Ovary (tissue), 7 donors: ENCODE measurements at regions not wholly inside any gene's neighbourhood (a gene's known extent, or its start where the extent isn't known, plus 50 kb on each side); places are given as distances from the start of the nearest gene placed in this dataset.

Source experiments
- DNase-seq, 5 donors: peaks; one replicate each; pipeline ENCODE4 v3.0.0-alpha.2; 2019 to 2020
- H3K27ac ChIP-seq, 2 donors: fragments of 200-600 bp; one replicate each; pipeline versions ENCODE4 v1.5.1 to v1.8.0; 2019 to 2022
- H3K27me3 ChIP-seq: fragments of 200-600 bp; one replicate; pipeline ENCODE4 v1.8.0; 2022
- H3K36me3 ChIP-seq: fragments of 200-600 bp; sonication (generic); one replicate; pipeline ENCODE4 v1.5.1; 2019
- H3K4me1 ChIP-seq: one replicate; pipeline ENCODE4 v1.8.1; 2013; ENCODE audit warnings: mild to moderate bottlenecking, moderate library complexity; ENCODE audit not compliant: insufficient read depth
- H3K4me3 ChIP-seq: fragments of 200-600 bp; sonication (generic); one replicate; pipeline ENCODE4 v1.5.1; 2017
- H3K9me3 ChIP-seq, 2 donors: fragments of 200-600 bp in 1 of 2; sonication (generic) in 1 of 2; one replicate each; pipeline versions ENCODE4 v1.5.1 to v1.8.1; 2013 to 2019; ENCODE audit warnings: mild to moderate bottlenecking in 1 of 2, moderate library complexity in 1 of 2
- EP300 ChIP-seq: sonication (generic); formaldehyde crosslinking; IDR thresholded peaks from one replicate; pipeline ENCODE4 v1.6.1; 2017; ENCODE audit warnings: antibody characterized with exemption
- POLR2A ChIP-seq: fragments of 450-650 bp; IDR thresholded peaks from one replicate; pipeline ENCODE4 v1.6.1; 2017; ENCODE audit warnings: antibody characterized with exemption, mild to moderate bottlenecking, moderate library complexity
- WGBS, 3 donors: extraction: QIAGEN DNeasy Blood & Tissue Kit in 1 of 3; methylation state at CpG; one replicate each; pipeline versions ENCODE4 v1.1.5 to v1.1.7; 2013 to 2017; 5-methylcytosine and 5-hydroxymethylcytosine counted together
- intact Hi-C, 4 donors: fragments of 100-400 bp; cut with DNase I; formaldehyde crosslinking; loops; one replicate each; pipeline versions ENCODE4 v1.11.0 to v1.15.1; 2022 to 2023
- TF ChIP-seq, protein P1 (sequence below), 3 donors: fragments of 450-650 bp in 2 of 3; fragments of 200-600 bp in 1 of 3; IDR thresholded peaks; one replicate each; pipeline versions ENCODE4 v1.5.1 to v1.8.0; 2016 to 2022; ENCODE audit warnings: antibody characterized with exemption in 3 of 3, mild to moderate bottlenecking in 1 of 3
- donor health status: DM: no; HTN: no; CAD: no; lungs with moderate emphysema.
- donor health status: DM: no; HTN: no; CAD: no.
- donor health status: Bipolar disorder and iron deficiency.
- donor health status: DM: no; HTN: no; CAD: no.
- donor health status: DM: yes; HTN: yes; CAD: no.

DNA sequence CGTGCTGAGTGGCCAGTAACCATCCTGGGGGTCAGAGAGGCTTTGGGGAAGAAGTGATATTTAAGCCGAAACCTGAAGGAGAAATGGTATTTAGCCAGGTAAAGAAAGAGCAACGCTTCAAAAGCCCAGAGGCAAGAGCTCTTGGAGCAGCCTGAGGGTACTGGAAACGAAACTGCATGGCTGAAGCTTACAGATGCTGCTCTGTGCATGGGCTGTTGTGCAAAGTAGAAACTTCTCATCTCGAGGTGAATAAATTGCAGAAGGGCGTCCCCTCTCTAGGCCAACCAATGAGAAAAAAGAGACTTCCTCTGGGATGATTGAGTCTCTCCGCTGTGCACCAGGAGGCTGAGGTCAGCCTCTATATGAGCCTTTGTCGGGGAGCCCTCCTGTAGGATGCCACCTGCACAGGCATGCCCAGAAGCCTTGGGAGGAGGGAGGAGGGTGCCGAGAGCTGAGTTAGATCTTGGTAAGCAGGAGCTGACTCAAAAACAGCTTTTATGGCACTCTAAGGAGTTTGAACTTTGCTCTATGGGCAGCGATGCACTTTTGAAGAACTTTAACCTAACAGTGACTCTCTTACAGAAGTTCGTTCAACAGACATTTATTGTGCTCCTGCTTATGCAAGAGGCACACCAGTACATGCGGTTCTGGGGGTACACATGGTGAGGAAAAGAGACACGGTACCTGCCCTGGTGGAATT lies 61.6 kb upstream of the EDN1 start:
- no peaks in the 10 kb centered on the region for H3K4me1 ChIP-seq
- intact Hi-C loops = no loop called here
- no peaks in the 10 kb centered on the region for H3K27me3 ChIP-seq
- H3K36me3 ChIP-seq = no peaks in the 10 kb centered on the region
- DNase-seq = no peak
- no peak overlapping the region for H3K27ac ChIP-seq
- TF ChIP-seq EP300 = no peak
- TF ChIP-seq POLR2A = no peak
- TF ChIP-seq, protein P1, sequence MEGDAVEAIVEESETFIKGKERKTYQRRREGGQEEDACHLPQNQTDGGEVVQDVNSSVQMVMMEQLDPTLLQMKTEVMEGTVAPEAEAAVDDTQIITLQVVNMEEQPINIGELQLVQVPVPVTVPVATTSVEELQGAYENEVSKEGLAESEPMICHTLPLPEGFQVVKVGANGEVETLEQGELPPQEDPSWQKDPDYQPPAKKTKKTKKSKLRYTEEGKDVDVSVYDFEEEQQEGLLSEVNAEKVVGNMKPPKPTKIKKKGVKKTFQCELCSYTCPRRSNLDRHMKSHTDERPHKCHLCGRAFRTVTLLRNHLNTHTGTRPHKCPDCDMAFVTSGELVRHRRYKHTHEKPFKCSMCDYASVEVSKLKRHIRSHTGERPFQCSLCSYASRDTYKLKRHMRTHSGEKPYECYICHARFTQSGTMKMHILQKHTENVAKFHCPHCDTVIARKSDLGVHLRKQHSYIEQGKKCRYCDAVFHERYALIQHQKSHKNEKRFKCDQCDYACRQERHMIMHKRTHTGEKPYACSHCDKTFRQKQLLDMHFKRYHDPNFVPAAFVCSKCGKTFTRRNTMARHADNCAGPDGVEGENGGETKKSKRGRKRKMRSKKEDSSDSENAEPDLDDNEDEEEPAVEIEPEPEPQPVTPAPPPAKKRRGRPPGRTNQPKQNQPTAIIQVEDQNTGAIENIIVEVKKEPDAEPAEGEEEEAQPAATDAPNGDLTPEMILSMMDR (IDR thresholded peaks at IDR 0.05) = no peak
- no peak overlapping the region for H3K4me3 ChIP-seq
- 78 to 83% (median 82%) methylated on average over 13 of the region's 13 CpGs for WGBS, 3 donors
- no peaks in the 10 kb centered on the region for H3K9me3 ChIP-seq

DNA sequence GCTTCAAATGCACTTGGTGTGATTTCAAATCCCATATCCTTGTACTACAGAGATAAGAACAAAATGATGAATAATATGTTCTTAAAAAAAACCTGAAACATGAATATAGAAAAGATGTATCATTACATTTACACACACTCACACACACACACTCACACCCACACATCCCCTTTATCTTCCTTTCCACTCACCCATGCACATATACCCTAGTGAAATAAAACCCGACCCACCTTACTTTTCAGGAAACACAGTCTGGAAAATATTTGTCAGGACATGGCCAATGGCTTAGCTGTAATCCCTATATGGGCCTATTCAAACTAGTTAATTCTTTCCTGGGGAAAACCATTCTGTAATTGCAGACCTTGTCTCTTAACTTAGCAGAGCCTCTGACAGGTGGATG lies 60.8 kb upstream of the EDN1 start:
- Histone ChIP-seq H3K36me3 (no peaks in the 10 kb centered on the region), H3K27me3 (no peaks in the 10 kb centered on the region), H3K9me3 (no peaks in the 10 kb centered on the region), H3K4me3 (no peak overlapping the region), H3K27ac (no peak overlapping the region), H3K4me1 (no peaks in the 10 kb centered on the region)
- TF ChIP-seq, protein P1 (IDR thresholded peaks at IDR 0.05) = no peak
- DNase-seq = no peak
- WGBS, 3 donors = 86 to 89% (median 86%) methylated on average over 1 of the region's 1 CpG
- intact Hi-C loops = no loop called here

DNA sequence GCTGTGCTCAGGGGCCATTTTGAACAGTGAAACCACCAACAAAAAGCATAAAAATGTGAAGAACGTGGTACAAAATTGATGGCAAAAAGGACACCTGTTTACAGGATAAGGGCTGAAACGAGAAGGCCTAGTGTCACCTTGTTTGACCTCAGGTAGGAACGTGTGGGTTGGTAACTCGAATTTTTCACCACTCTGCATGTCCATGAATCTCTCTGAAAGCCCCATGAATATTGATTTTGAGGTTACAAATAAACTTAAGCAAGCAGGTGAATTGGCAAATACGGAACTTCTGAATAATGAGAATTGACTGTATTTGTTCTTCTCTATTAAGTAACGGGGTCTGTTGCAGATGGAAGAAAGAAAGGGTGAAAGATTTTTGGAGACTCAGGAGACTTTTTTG lies 59.6 kb upstream of the EDN1 start:
- H3K27me3 ChIP-seq = no peaks in the 10 kb centered on the region
- 87 to 89% (median 87%) methylated on average over 6 of the region's 6 CpGs for WGBS, 3 donors
- H3K27ac ChIP-seq = no peak overlapping the region
- no peak overlapping the region for H3K4me3 ChIP-seq
- H3K36me3 ChIP-seq = no peaks in the 10 kb centered on the region
- no peaks in the 10 kb centered on the region for H3K4me1 ChIP-seq
- TF ChIP-seq EP300 = no peak
- TF ChIP-seq, protein P1 (IDR thresholded peaks at IDR 0.05) = no peak
- TF ChIP-seq POLR2A = no peak
- DNase-seq = no peak
- no peaks in the 10 kb centered on the region for H3K9me3 ChIP-seq
- intact Hi-C loops = loop anchor here (5.0 to 10.0 kb wide), 2 partner anchors 573 to 576 kb away; no protein-coding TSS in a partner anchor

DNA sequence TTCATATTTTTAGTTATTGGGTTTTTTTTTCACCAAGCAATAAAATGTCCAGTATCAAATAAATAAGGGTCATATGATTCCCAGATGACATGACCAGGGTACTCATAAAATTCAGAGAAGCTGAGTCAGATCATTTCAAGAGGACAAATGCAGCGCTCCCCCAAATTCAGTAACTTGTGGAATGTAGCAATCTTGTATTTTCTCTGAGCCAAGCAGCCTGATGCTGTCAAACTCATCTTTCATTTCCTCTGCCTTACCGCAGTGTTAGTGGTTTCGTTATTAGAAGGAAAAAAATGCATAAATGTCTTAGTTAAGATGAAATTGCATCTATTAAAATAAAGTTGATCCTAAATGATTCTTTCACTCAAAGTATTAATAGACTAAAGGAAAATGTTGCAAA lies 57.8 kb upstream of the EDN1 start:
- Histone ChIP-seq H3K27ac (no peak overlapping the region), H3K27me3 (no peaks in the 10 kb centered on the region), H3K36me3 (no peaks in the 10 kb centered on the region), H3K4me3 (no peak overlapping the region), H3K4me1 (no peaks in the 10 kb centered on the region), H3K9me3 (no peaks in the 10 kb centered on the region)
- intact Hi-C loops = loop anchor here (5.0 to 10.0 kb wide), 2 partner anchors 575 to 578 kb away; no protein-coding TSS in a partner anchor
- DNase-seq = no peak
- TF ChIP-seq EP300 (no peak), POLR2A (no peak)
- TF ChIP-seq, protein P1 (IDR thresholded peaks at IDR 0.05) = no peak
- 30 to 37% (median 35%) methylated on average over 3 of the region's 3 CpGs for WGBS, 3 donors
